ENCODE measurements at regions not wholly inside any gene's neighbourhood (a gene's known extent, or its start where the extent isn't known, plus 50 kb on each side); places are given as distances from the start of the nearest gene placed in this dataset.
"Not testable (repeated sequence)": the region's sequence is repeated elsewhere in the genome, so short reads cannot be mapped to it uniquely, and the experiment has no call there.

GRCh38 chr12:65673156-65673690 lies 151.1 kb upstream of the HMGA2 start:
- Histone ChIP-seq H3K9me3 (ENCODE audit: insufficient read depth, low read depth, low read length) (no peaks in the 10 kb centered on the region), H3K27ac (ENCODE audit: low read length) (no peak overlapping the region), H3K4me1 (ENCODE audit: insufficient read depth, low read length) (peaks cover 4% of the 10 kb centered on the region; the same call in 1 of the 2 replicates), H3K36me3 (ENCODE audit: insufficient read depth, low read depth, low read length) (no peaks in the 10 kb centered on the region), H3K4me3 (ENCODE audit: low read length) (no peak overlapping the region), H3K27me3 (ENCODE audit: insufficient read depth, low read length) (no peaks in the 10 kb centered on the region), H3K9ac (ENCODE audit: low read depth, low read length) (no peak overlapping the region)

GRCh38 chr12:65673732-65674131 lies 150.6 kb upstream of the HMGA2 start:
- H3K36me3 ChIP-seq (ENCODE audit: insufficient read depth, low read depth, low read length): no peaks in the 10 kb centered on the region
- no peak overlapping the region for H3K27ac ChIP-seq (ENCODE audit: low read length)
- no peak overlapping the region for H3K9ac ChIP-seq (ENCODE audit: low read depth, low read length)
- no peaks in the 10 kb centered on the region for H3K27me3 ChIP-seq (ENCODE audit: insufficient read depth, low read length)
- H3K4me1 ChIP-seq (ENCODE audit: insufficient read depth, low read length): peaks cover 2% of the 10 kb centered on the region; the same call in 1 of the 2 replicates
- H3K9me3 ChIP-seq (ENCODE audit: insufficient read depth, low read depth, low read length): no peaks in the 10 kb centered on the region
- H3K4me3 ChIP-seq (ENCODE audit: low read length): no peak overlapping the region

GRCh38 chr12:65675141-65675621 lies 149.1 kb upstream of the HMGA2 start:
- Histone ChIP-seq H3K27ac (ENCODE audit: low read length) (no peak overlapping the region), H3K4me1 (ENCODE audit: insufficient read depth, low read length) (no peaks in the 10 kb centered on the region), H3K9me3 (ENCODE audit: insufficient read depth, low read depth, low read length) (no peaks in the 10 kb centered on the region)

GRCh38 chr12:65678172-65678571 lies 146.1 kb upstream of the HMGA2 start:
- not testable (repeated sequence) for H3K4me3 ChIP-seq (ENCODE audit: low read length); H3K9ac ChIP-seq (ENCODE audit: low read depth, low read length); H3K27me3 ChIP-seq (ENCODE audit: insufficient read depth, low read length); H3K4me1 ChIP-seq (ENCODE audit: insufficient read depth, low read length); H3K27ac ChIP-seq (ENCODE audit: low read length); H3K36me3 ChIP-seq (ENCODE audit: insufficient read depth, low read depth, low read length); H3K9me3 ChIP-seq (ENCODE audit: insufficient read depth, low read depth, low read length)

More at GRCh38 chr12:65675141-65675621, 149.1 kb upstream of the HMGA2 start:
- no peaks in the 10 kb centered on the region for H3K36me3 ChIP-seq (ENCODE audit: insufficient read depth, low read depth, low read length)
- no peaks in the 10 kb centered on the region for H3K27me3 ChIP-seq (ENCODE audit: insufficient read depth, low read length)
- no peak overlapping the region for H3K4me3 ChIP-seq (ENCODE audit: low read length)
- H3K9ac ChIP-seq (ENCODE audit: low read depth, low read length): no peak overlapping the region

GRCh38 chr12:65681226-65681625 lies 143.1 kb upstream of the HMGA2 start:
- no peak overlapping the region for H3K27ac ChIP-seq (ENCODE audit: low read length)
- no peaks in the 10 kb centered on the region for H3K9me3 ChIP-seq (ENCODE audit: insufficient read depth, low read depth, low read length)
- H3K36me3 ChIP-seq (ENCODE audit: insufficient read depth, low read depth, low read length): no peaks in the 10 kb centered on the region
- H3K9ac ChIP-seq (ENCODE audit: low read depth, low read length): no peak overlapping the region
- H3K4me3 ChIP-seq (ENCODE audit: low read length): no peak overlapping the region
- no peaks in the 10 kb centered on the region for H3K4me1 ChIP-seq (ENCODE audit: insufficient read depth, low read length)
- no peaks in the 10 kb centered on the region for H3K27me3 ChIP-seq (ENCODE audit: insufficient read depth, low read length)

- Histone ChIP-seq H3K9me3 (ENCODE audit: insufficient read depth, low read depth, low read length) (no peaks in the 10 kb centered on the region), H3K9ac (ENCODE audit: low read depth, low read length) (no peak overlapping the region), H3K27ac (ENCODE audit: low read length) (no peak overlapping the region), H3K27me3 (ENCODE audit: insufficient read depth, low read length) (no peaks in the 10 kb centered on the region), H3K4me3 (ENCODE audit: low read length) (no peak overlapping the region), H3K36me3 (ENCODE audit: insufficient read depth, low read depth, low read length) (no peaks in the 10 kb centered on the region), H3K4me1 (ENCODE audit: insufficient read depth, low read length) (no peaks in the 10 kb centered on the region)
Measured at GRCh38 chr12:65682112-65682511, 142.2 kb upstream of the HMGA2 start.

- Histone ChIP-seq H3K36me3 (ENCODE audit: insufficient read depth, low read depth, low read length) (no peaks in the 10 kb centered on the region), H3K9me3 (ENCODE audit: insufficient read depth, low read depth, low read length) (no peaks in the 10 kb centered on the region), H3K27ac (ENCODE audit: low read length) (no peak overlapping the region), H3K4me3 (ENCODE audit: low read length) (no peak overlapping the region), H3K9ac (ENCODE audit: low read depth, low read length) (no peak overlapping the region), H3K27me3 (ENCODE audit: insufficient read depth, low read length) (no peaks in the 10 kb centered on the region), H3K4me1 (ENCODE audit: insufficient read depth, low read length) (no peaks in the 10 kb centered on the region)
Measured at GRCh38 chr12:65684906-65685305, 139.4 kb upstream of the HMGA2 start.

GRCh38 chr12:65685514-65685913 lies 138.8 kb upstream of the HMGA2 start:
- Histone ChIP-seq H3K4me1 (ENCODE audit: insufficient read depth, low read length) (no peaks in the 10 kb centered on the region), H3K9ac (ENCODE audit: low read depth, low read length) (no peak overlapping the region), H3K27me3 (ENCODE audit: insufficient read depth, low read length) (no peaks in the 10 kb centered on the region), H3K4me3 (ENCODE audit: low read length) (no peak overlapping the region), H3K9me3 (ENCODE audit: insufficient read depth, low read depth, low read length) (no peaks in the 10 kb centered on the region), H3K27ac (ENCODE audit: low read length) (no peak overlapping the region), H3K36me3 (ENCODE audit: insufficient read depth, low read depth, low read length) (no peaks in the 10 kb centered on the region)

GRCh38 chr12:65689508-65689907 lies 134.8 kb upstream of the HMGA2 start:
- no peak overlapping the region for H3K4me3 ChIP-seq (ENCODE audit: low read length)
- H3K9ac ChIP-seq (ENCODE audit: low read depth, low read length): no peak overlapping the region
- H3K27ac ChIP-seq (ENCODE audit: low read length): no peak overlapping the region
- no peaks in the 10 kb centered on the region for H3K9me3 ChIP-seq (ENCODE audit: insufficient read depth, low read depth, low read length)
- no peaks in the 10 kb centered on the region for H3K4me1 ChIP-seq (ENCODE audit: insufficient read depth, low read length)
- H3K36me3 ChIP-seq (ENCODE audit: insufficient read depth, low read depth, low read length): no peaks in the 10 kb centered on the region
- no peaks in the 10 kb centered on the region for H3K27me3 ChIP-seq (ENCODE audit: insufficient read depth, low read length)

GRCh38 chr12:65690477-65690876 lies 133.8 kb upstream of the HMGA2 start:
- H3K4me1 ChIP-seq (ENCODE audit: insufficient read depth, low read length): no peaks in the 10 kb centered on the region
- H3K4me3 ChIP-seq (ENCODE audit: low read length): no peak overlapping the region
- no peaks in the 10 kb centered on the region for H3K36me3 ChIP-seq (ENCODE audit: insufficient read depth, low read depth, low read length)
- no peaks in the 10 kb centered on the region for H3K9me3 ChIP-seq (ENCODE audit: insufficient read depth, low read depth, low read length)
- no peak overlapping the region for H3K9ac ChIP-seq (ENCODE audit: low read depth, low read length)
- H3K27me3 ChIP-seq (ENCODE audit: insufficient read depth, low read length): no peaks in the 10 kb centered on the region
- H3K27ac ChIP-seq (ENCODE audit: low read length): no peak overlapping the region

GRCh38 chr12:65694130-65694529 lies 130.2 kb upstream of the HMGA2 start:
- Histone ChIP-seq H3K9me3 (ENCODE audit: insufficient read depth, low read depth, low read length) (no peaks in the 10 kb centered on the region), H3K4me1 (ENCODE audit: insufficient read depth, low read length) (no peaks in the 10 kb centered on the region)

GRCh38 chr12:65695113-65695865 lies 129.0 kb upstream of the HMGA2 start:
- Histone ChIP-seq H3K27me3 (ENCODE audit: insufficient read depth, low read length) (no peaks in the 10 kb centered on the region), H3K4me1 (ENCODE audit: insufficient read depth, low read length) (no peaks in the 10 kb centered on the region), H3K9ac (ENCODE audit: low read depth, low read length) (no peak overlapping the region), H3K36me3 (ENCODE audit: insufficient read depth, low read depth, low read length) (no peaks in the 10 kb centered on the region), H3K4me3 (ENCODE audit: low read length) (no peak overlapping the region), H3K9me3 (ENCODE audit: insufficient read depth, low read depth, low read length) (no peaks in the 10 kb centered on the region), H3K27ac (ENCODE audit: low read length) (no peak overlapping the region)

More at GRCh38 chr12:65694130-65694529, 130.2 kb upstream of the HMGA2 start:
- Histone ChIP-seq H3K9ac (ENCODE audit: low read depth, low read length) (no peak overlapping the region), H3K27me3 (ENCODE audit: insufficient read depth, low read length) (no peaks in the 10 kb centered on the region), H3K27ac (ENCODE audit: low read length) (no peak overlapping the region), H3K4me3 (ENCODE audit: low read length) (no peak overlapping the region), H3K36me3 (ENCODE audit: insufficient read depth, low read depth, low read length) (no peaks in the 10 kb centered on the region)

All from iPS-20b (cell line).